HCT116 (cell line): ENCODE measurements at regions not wholly inside any gene's neighbourhood (a gene's known extent, or its start where the extent isn't known, plus 50 kb on each side); places are given as distances from the start of the nearest gene placed in this dataset.

Experiments
- ATAC-seq: fragments of 200-7000 bp; cut with Tn5 transposase; 2 replicates; pipeline ENCODE4 v1.9.1; 2020; ENCODE audit warnings: mild to moderate bottlenecking, moderate library complexity
- BruUV-seq: library from RNA; stranded (reverse); fragments of 400-500 nt; replicated peaks from 2 replicates; lab custom pipeline; 2021; lab: Mats Ljungman, UMichigan
- CTCF ChIA-PET: fragments of 300-600 bp; sonication (Branson Sonifier 250); formaldehyde crosslinking; loops from one replicate; lab custom pipeline; 2021; ENCODE audit warnings: antibody characterized with exemption; lab: Charles Lee
- POLR2A ChIA-PET: fragments of 300-600, 350-600 bp; sonication (Branson Sonifier 250); formaldehyde crosslinking; loops from one replicate; lab custom pipeline; 2021; ENCODE audit warnings: antibody characterized with exemption; lab: Charles Lee
- RAD21 ChIA-PET, 2 experiments: fragments of 300-600 bp; sonication (Branson Sonifier 250); formaldehyde crosslinking; loops; one replicate each; lab custom pipeline; 2023; ENCODE audit warnings: low total read pairs in 2 of 2; ENCODE audit not compliant: uncharacterized antibody in 2 of 2, unreplicated experiment in 2 of 2, low non-redundant PET in 1 of 2; lab: Charles Lee
- DNase-seq: peaks from one replicate; pipeline ENCODE4 v3.0.0-alpha.2; 2010; ENCODE audit warnings: low read depth, low spot score
- H2AFZ ChIP-seq: fragments of 200-600 bp; shearing (Covaris generic), sonication (generic); 2 replicates; pipeline ENCODE4 v1.6.1; 2017; ENCODE audit warnings: low read depth, mixed run types, mixed read lengths, antibody characterized with exemption, low read length; ENCODE audit not compliant: poor library complexity, severe bottlenecking
- H3K27ac ChIP-seq: 2 replicates; pipeline ENCODE4 v1.5.1; 2012; ENCODE audit warnings: low read depth, low read length
- H3K27me3 ChIP-seq: fragments of 200-600 bp; sonication (generic); 2 replicates; pipeline ENCODE4 v1.6.1; 2016; ENCODE audit warnings: mixed run types, low read length, mixed read lengths; ENCODE audit not compliant: insufficient read depth
- H3K36me3 ChIP-seq, 2 experiments: fragments of 200-500 bp in 1 of 2; fragments of 200-600 bp in 1 of 2; sonication (Bioruptor generic) in 1 of 2; sonication (generic) in 1 of 2; 2 replicates each; pipeline versions ENCODE4 v1.5.1 to v1.6.1; 2014 to 2016; ENCODE audit warnings: low read length in 2 of 2, inconsistent platforms in 1 of 2, mixed read lengths in 1 of 2, mixed run types in 1 of 2; ENCODE audit not compliant: insufficient read depth in 2 of 2, control insufficient read depth in 1 of 2
- H3K4me1 ChIP-seq, 2 experiments: fragments of 200-600 bp in 1 of 2; sonication (generic) in 1 of 2; 2 replicates each; pipeline versions ENCODE4 v1.5.1 to v1.6.1; 2012 to 2017; ENCODE audit warnings: low read length in 2 of 2, inconsistent platforms in 1 of 2, mild to moderate bottlenecking in 1 of 2, mixed read lengths in 1 of 2, mixed run types in 1 of 2, moderate library complexity in 1 of 2; ENCODE audit not compliant: insufficient read depth in 2 of 2, control insufficient read depth in 1 of 2
- H3K4me2 ChIP-seq: fragments of 200-600 bp; sonication (generic); 2 replicates; pipeline ENCODE4 v1.6.1; 2017; ENCODE audit warnings: mixed run types, low read length, mixed read lengths
- H3K4me3 ChIP-seq, 2 experiments: fragments of 200-600 bp in 1 of 2; sonication (generic) in 1 of 2; replicated peaks in 1 of 2; 2 replicates each; pipeline ENCODE4 v1.5.1; 2011 to 2016; ENCODE audit warnings: low read length in 2 of 2, control low read depth in 1 of 2, low read depth in 1 of 2, mild to moderate bottlenecking in 1 of 2, mixed read lengths in 1 of 2, mixed run types in 1 of 2
- H3K79me2 ChIP-seq: fragments of 200-600 bp; sonication (generic); 2 replicates; pipeline ENCODE4 v1.6.1; 2017; ENCODE audit warnings: mild to moderate bottlenecking, mixed run types, low read length, moderate library complexity, mixed read lengths; ENCODE audit not compliant: insufficient read depth
- H3K9ac ChIP-seq: fragments of 200-600 bp; sonication (generic); 2 replicates; pipeline ENCODE4 v1.6.1; 2016; ENCODE audit warnings: low read length, mixed read lengths
- H3K9me2 ChIP-seq: fragments of 200-600 bp; sonication (generic), shearing (Covaris generic); 2 replicates; pipeline ENCODE4 v1.6.1; 2017; ENCODE audit warnings: mixed run types, mild to moderate bottlenecking, moderate library complexity; ENCODE audit not compliant: insufficient read depth
- H3K9me3 ChIP-seq, 2 experiments: fragments of 200-500 bp in 1 of 2; fragments of 200-600 bp in 1 of 2; sonication (Bioruptor generic) in 1 of 2; sonication (generic) in 1 of 2; 2 replicates each; pipeline ENCODE4 v1.6.1; 2014 to 2017; ENCODE audit warnings: low read length in 2 of 2, mixed read lengths in 2 of 2, inconsistent platforms in 1 of 2, low read depth in 1 of 2, mild to moderate bottlenecking in 1 of 2, mixed run types in 1 of 2, moderate library complexity in 1 of 2; ENCODE audit not compliant: control insufficient read depth in 1 of 2, insufficient read depth in 1 of 2
- H4K20me1 ChIP-seq: fragments of 200-600 bp; sonication (generic), shearing (Covaris generic); 2 replicates; pipeline ENCODE4 v1.6.1; 2017; ENCODE audit warnings: mixed run types, mild to moderate bottlenecking, moderate library complexity; ENCODE audit not compliant: insufficient read depth
- ATF3 ChIP-seq: IDR thresholded peaks from 2 replicates; pipeline ENCODE4 v1.6.1; 2012
- CBX3 ChIP-seq: IDR thresholded peaks from 2 replicates; pipeline ENCODE4 v1.6.1; 2012; ENCODE audit warnings: low read depth
- CEBPB ChIP-seq: IDR thresholded peaks from 2 replicates; pipeline ENCODE4 v1.6.1; 2012; ENCODE audit warnings: low read depth
- EGR1 ChIP-seq: IDR thresholded peaks from 2 replicates; pipeline ENCODE4 v1.6.1; 2012; ENCODE audit warnings: low read depth
- ELF1 ChIP-seq: IDR thresholded peaks from 2 replicates; pipeline ENCODE4 v1.6.1; 2012; ENCODE audit warnings: low read depth, borderline replicate concordance
- EZH2phosphoT487 ChIP-seq: fragments of 200-600 bp; IDR thresholded peaks from 2 replicates; pipeline ENCODE4 v1.6.1; 2018; ENCODE audit warnings: antibody characterized with exemption, borderline replicate concordance
- FOSL1 ChIP-seq: IDR thresholded peaks from 2 replicates; pipeline ENCODE4 v1.6.1; 2012; ENCODE audit warnings: low read depth
- JUND ChIP-seq: IDR thresholded peaks from 2 replicates; pipeline ENCODE4 v1.6.1; 2012
- POLR2A ChIP-seq: IDR thresholded peaks from 2 replicates; pipeline ENCODE4 v1.7.0; 2011; ENCODE audit warnings: borderline replicate concordance; ENCODE audit not compliant: insufficient read depth, insufficient read length; ENCODE audit errors: extremely low read depth
- POLR2AphosphoS5 ChIP-seq: IDR thresholded peaks from 2 replicates; pipeline ENCODE4 v1.6.1; 2011; ENCODE audit warnings: mild to moderate bottlenecking, low read depth, low read length, moderate library complexity
- RAD21 ChIP-seq: IDR thresholded peaks from 2 replicates; pipeline ENCODE4 v1.6.1; 2012; ENCODE audit warnings: low read depth, mild to moderate bottlenecking
- REST ChIP-seq: IDR thresholded peaks from 2 replicates; pipeline ENCODE4 v1.6.1; 2012; ENCODE audit warnings: low read depth
- SIN3A ChIP-seq: IDR thresholded peaks from 2 replicates; pipeline ENCODE4 v1.6.1; 2012; ENCODE audit warnings: low read depth
- SP1 ChIP-seq: IDR thresholded peaks from 2 replicates; pipeline ENCODE4 v1.6.1; 2012; ENCODE audit warnings: low read depth
- TCF7L2 ChIP-seq: IDR thresholded peaks from 2 replicates; pipeline ENCODE4 v1.7.0; 2011; ENCODE audit warnings: borderline replicate concordance, inconsistent platforms; ENCODE audit not compliant: insufficient read depth, insufficient read length; ENCODE audit errors: extremely low read depth
- YY1 ChIP-seq: IDR thresholded peaks from 2 replicates; pipeline ENCODE4 v1.6.1; 2011; ENCODE audit warnings: low read length, low read depth, moderate library complexity, mild to moderate bottlenecking; ENCODE audit not compliant: insufficient replicate concordance; ENCODE audit errors: extremely low read depth
- ZBTB33 ChIP-seq: IDR thresholded peaks from 2 replicates; pipeline ENCODE4 v1.6.1; 2011; ENCODE audit warnings: mild to moderate bottlenecking, low read length, moderate library complexity; ENCODE audit not compliant: insufficient replicate concordance; ENCODE audit errors: extremely low read depth
- intact Hi-C: fragments of 100-400 bp; cut with micrococcal nuclease; formaldehyde crosslinking; loops from 2 replicates; pipeline ENCODE4 v1.10.0; 2022

- Histone ChIP-seq H3K4me3 (no peak overlapping the region), H3K36me3 (no peaks in the 10 kb centered on the region), H2AFZ (no peak overlapping the region), H3K9ac (no peak overlapping the region), H3K4me2 (no peak overlapping the region), H3K4me1 (no peaks in the 10 kb centered on the region), H3K9me3 (no peaks in the 10 kb centered on the region), H3K9me2 (no peaks in the 10 kb centered on the region), H3K27ac (no peak overlapping the region), H4K20me1 (no peaks in the 10 kb centered on the region), H3K27me3 (no peaks in the 10 kb centered on the region), H3K79me2 (no peaks in the 10 kb centered on the region)
- ChIA-PET RAD21 (no interaction called here), POLR2A (no interaction called here), CTCF (no interaction called here)
- TF ChIP-seq ZBTB33: no peak
- TF ChIP-seq ELF1: no peak
- TF ChIP-seq YY1: no peak
- no peak for TF ChIP-seq FOSL1
- no peak for TF ChIP-seq CBX3
- TF ChIP-seq REST: no peak
- TF ChIP-seq POLR2AphosphoS5: no peak
- TF ChIP-seq JUND: no peak
- no peak for TF ChIP-seq CEBPB
- no peak for TF ChIP-seq TCF7L2
- TF ChIP-seq RAD21: no peak
- TF ChIP-seq SIN3A: no peak
- TF ChIP-seq EGR1: no peak
- TF ChIP-seq ATF3: no peak
- no peak for TF ChIP-seq POLR2A
- no peak for TF ChIP-seq SP1
- TF ChIP-seq EZH2phosphoT487: no peak
- intact Hi-C loops: no loop called here
- no peak for ATAC-seq
- BruUV-seq: no TSS peak
- no peak for DNase-seq
Observed at GRCh38 chr5:101935086-101935485, 361.0 kb downstream of the SLCO4C1 start.
